ENCODE measurements at regions not wholly inside any gene's neighbourhood (a gene's known extent, or its start where the extent isn't known, plus 50 kb on each side); places are given as distances from the start of the nearest gene placed in this dataset.

GRCh38 chr9:14547245-14548060 is 145.8 kb downstream of the ZDHHC21 start:
- TF ChIP-seq JUND (IDR thresholded peaks at IDR 0.05; ENCODE audit: borderline replicate concordance, low read depth, low read length) (no peak), JUND (tag; IDR thresholded peaks at IDR 0.05; ENCODE audit: borderline replicate concordance, low read depth, low read length) (no peak), EZH2 (IDR thresholded peaks at IDR 0.05; ENCODE audit: borderline replicate concordance, low read depth, low read length) (no peak), ZNF644 (tag; IDR thresholded peaks at IDR 0.05; ENCODE audit: low read depth) (no peak), SMAD3 (CRISPR knock-in tag; conservative IDR thresholded peaks at IDR 0.05) (no peak), RBFOX2 (IDR thresholded peaks at IDR 0.05; ENCODE audit: low read depth, low read length) (no peak), HDAC6 (IDR thresholded peaks at IDR 0.05; ENCODE audit: low read depth, low read length) (no peak), NR3C1 (CRISPR knock-in tag; IDR thresholded peaks at IDR 0.05) (no peak), CBX5 (IDR thresholded peaks at IDR 0.05; ENCODE audit: borderline replicate concordance, low read depth) (no peak), PTBP1 (IDR thresholded peaks at IDR 0.05; ENCODE audit: low read depth, low read length) (no peak), HDAC3 (IDR thresholded peaks at IDR 0.05; ENCODE audit: borderline replicate concordance, partially characterized antibody) (no peak), ZBTB34 (CRISPR knock-in tag; IDR thresholded peaks at IDR 0.05) (no peak), SIN3A (IDR thresholded peaks at IDR 0.05; ENCODE audit: borderline replicate concordance in 2 of 2, control insufficient read depth in 1 of 2, low read depth in 2 of 2, low read length in 2 of 2) (no peak), ZNF140 (CRISPR knock-in tag; IDR thresholded peaks at IDR 0.05) (no peak)
- TF ChIP-seq, protein P1, sequence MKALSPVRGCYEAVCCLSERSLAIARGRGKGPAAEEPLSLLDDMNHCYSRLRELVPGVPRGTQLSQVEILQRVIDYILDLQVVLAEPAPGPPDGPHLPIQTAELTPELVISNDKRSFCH (CRISPR knock-in tag; IDR thresholded peaks at IDR 0.05) = no peak
- TF ChIP-seq, protein P1 (tag; IDR thresholded peaks at IDR 0.05) = no peak

Data from K562 (cell line).